HCT116 (cell line): ENCODE measurements at regions not wholly inside any gene's neighbourhood (a gene's known extent, or its start where the extent isn't known, plus 50 kb on each side); places are given as distances from the start of the nearest gene placed in this dataset.

Experiments
- ATAC-seq: fragments of 200-7000 bp; cut with Tn5 transposase; 2 replicates; pipeline ENCODE4 v1.9.1; 2020; ENCODE audit warnings: mild to moderate bottlenecking, moderate library complexity
- BruUV-seq: library from RNA; stranded (reverse); fragments of 400-500 nt; replicated peaks from 2 replicates; lab custom pipeline; 2021; lab: Mats Ljungman, UMichigan
- CTCF ChIA-PET: fragments of 300-600 bp; sonication (Branson Sonifier 250); formaldehyde crosslinking; loops from one replicate; lab custom pipeline; 2021; ENCODE audit warnings: antibody characterized with exemption; lab: Charles Lee
- POLR2A ChIA-PET: fragments of 300-600, 350-600 bp; sonication (Branson Sonifier 250); formaldehyde crosslinking; loops from one replicate; lab custom pipeline; 2021; ENCODE audit warnings: antibody characterized with exemption; lab: Charles Lee
- RAD21 ChIA-PET, 2 experiments: fragments of 300-600 bp; sonication (Branson Sonifier 250); formaldehyde crosslinking; loops; one replicate each; lab custom pipeline; 2023; ENCODE audit warnings: low total read pairs in 2 of 2; ENCODE audit not compliant: uncharacterized antibody in 2 of 2, unreplicated experiment in 2 of 2, low non-redundant PET in 1 of 2; lab: Charles Lee
- DNase-seq: peaks from one replicate; pipeline ENCODE4 v3.0.0-alpha.2; 2010; ENCODE audit warnings: low read depth, low spot score
- H2AFZ ChIP-seq: fragments of 200-600 bp; shearing (Covaris generic), sonication (generic); 2 replicates; pipeline ENCODE4 v1.6.1; 2017; ENCODE audit warnings: low read depth, mixed run types, mixed read lengths, antibody characterized with exemption, low read length; ENCODE audit not compliant: poor library complexity, severe bottlenecking
- H3K27ac ChIP-seq: 2 replicates; pipeline ENCODE4 v1.5.1; 2012; ENCODE audit warnings: low read depth, low read length
- H3K27me3 ChIP-seq: fragments of 200-600 bp; sonication (generic); 2 replicates; pipeline ENCODE4 v1.6.1; 2016; ENCODE audit warnings: mixed run types, low read length, mixed read lengths; ENCODE audit not compliant: insufficient read depth
- H3K36me3 ChIP-seq, 2 experiments: fragments of 200-500 bp in 1 of 2; fragments of 200-600 bp in 1 of 2; sonication (Bioruptor generic) in 1 of 2; sonication (generic) in 1 of 2; 2 replicates each; pipeline versions ENCODE4 v1.5.1 to v1.6.1; 2014 to 2016; ENCODE audit warnings: low read length in 2 of 2, inconsistent platforms in 1 of 2, mixed read lengths in 1 of 2, mixed run types in 1 of 2; ENCODE audit not compliant: insufficient read depth in 2 of 2, control insufficient read depth in 1 of 2
- H3K4me1 ChIP-seq, 2 experiments: fragments of 200-600 bp in 1 of 2; sonication (generic) in 1 of 2; 2 replicates each; pipeline versions ENCODE4 v1.5.1 to v1.6.1; 2012 to 2017; ENCODE audit warnings: low read length in 2 of 2, inconsistent platforms in 1 of 2, mild to moderate bottlenecking in 1 of 2, mixed read lengths in 1 of 2, mixed run types in 1 of 2, moderate library complexity in 1 of 2; ENCODE audit not compliant: insufficient read depth in 2 of 2, control insufficient read depth in 1 of 2
- H3K4me2 ChIP-seq: fragments of 200-600 bp; sonication (generic); 2 replicates; pipeline ENCODE4 v1.6.1; 2017; ENCODE audit warnings: mixed run types, low read length, mixed read lengths
- H3K4me3 ChIP-seq, 2 experiments: fragments of 200-600 bp in 1 of 2; sonication (generic) in 1 of 2; replicated peaks in 1 of 2; 2 replicates each; pipeline ENCODE4 v1.5.1; 2011 to 2016; ENCODE audit warnings: low read length in 2 of 2, control low read depth in 1 of 2, low read depth in 1 of 2, mild to moderate bottlenecking in 1 of 2, mixed read lengths in 1 of 2, mixed run types in 1 of 2
- H3K79me2 ChIP-seq: fragments of 200-600 bp; sonication (generic); 2 replicates; pipeline ENCODE4 v1.6.1; 2017; ENCODE audit warnings: mild to moderate bottlenecking, mixed run types, low read length, moderate library complexity, mixed read lengths; ENCODE audit not compliant: insufficient read depth
- H3K9ac ChIP-seq: fragments of 200-600 bp; sonication (generic); 2 replicates; pipeline ENCODE4 v1.6.1; 2016; ENCODE audit warnings: low read length, mixed read lengths
- H3K9me2 ChIP-seq: fragments of 200-600 bp; sonication (generic), shearing (Covaris generic); 2 replicates; pipeline ENCODE4 v1.6.1; 2017; ENCODE audit warnings: mixed run types, mild to moderate bottlenecking, moderate library complexity; ENCODE audit not compliant: insufficient read depth
- H3K9me3 ChIP-seq, 2 experiments: fragments of 200-500 bp in 1 of 2; fragments of 200-600 bp in 1 of 2; sonication (Bioruptor generic) in 1 of 2; sonication (generic) in 1 of 2; 2 replicates each; pipeline ENCODE4 v1.6.1; 2014 to 2017; ENCODE audit warnings: low read length in 2 of 2, mixed read lengths in 2 of 2, inconsistent platforms in 1 of 2, low read depth in 1 of 2, mild to moderate bottlenecking in 1 of 2, mixed run types in 1 of 2, moderate library complexity in 1 of 2; ENCODE audit not compliant: control insufficient read depth in 1 of 2, insufficient read depth in 1 of 2
- H4K20me1 ChIP-seq: fragments of 200-600 bp; sonication (generic), shearing (Covaris generic); 2 replicates; pipeline ENCODE4 v1.6.1; 2017; ENCODE audit warnings: mixed run types, mild to moderate bottlenecking, moderate library complexity; ENCODE audit not compliant: insufficient read depth
- CBX3 ChIP-seq: IDR thresholded peaks from 2 replicates; pipeline ENCODE4 v1.6.1; 2012; ENCODE audit warnings: low read depth
- CEBPB ChIP-seq: IDR thresholded peaks from 2 replicates; pipeline ENCODE4 v1.6.1; 2012; ENCODE audit warnings: low read depth
- EGR1 ChIP-seq: IDR thresholded peaks from 2 replicates; pipeline ENCODE4 v1.6.1; 2012; ENCODE audit warnings: low read depth
- ELF1 ChIP-seq: IDR thresholded peaks from 2 replicates; pipeline ENCODE4 v1.6.1; 2012; ENCODE audit warnings: low read depth, borderline replicate concordance
- EZH2 ChIP-seq: fragments of 200-600 bp; sonication (generic); IDR thresholded peaks from 2 replicates; pipeline ENCODE4 v1.6.1; 2017; ENCODE audit warnings: antibody characterized with exemption, mixed run types
- FOSL1 ChIP-seq: IDR thresholded peaks from 2 replicates; pipeline ENCODE4 v1.6.1; 2012; ENCODE audit warnings: low read depth
- JUND ChIP-seq: IDR thresholded peaks from 2 replicates; pipeline ENCODE4 v1.6.1; 2012
- MAX ChIP-seq: IDR thresholded peaks from 2 replicates; pipeline ENCODE4 v1.6.1; 2012
- POLR2A ChIP-seq: IDR thresholded peaks from 2 replicates; pipeline ENCODE4 v1.7.0; 2011; ENCODE audit warnings: borderline replicate concordance; ENCODE audit not compliant: insufficient read depth, insufficient read length; ENCODE audit errors: extremely low read depth
- RAD21 ChIP-seq: IDR thresholded peaks from 2 replicates; pipeline ENCODE4 v1.6.1; 2012; ENCODE audit warnings: low read depth, mild to moderate bottlenecking
- REST ChIP-seq: IDR thresholded peaks from 2 replicates; pipeline ENCODE4 v1.6.1; 2012; ENCODE audit warnings: low read depth
- SIN3A ChIP-seq: IDR thresholded peaks from 2 replicates; pipeline ENCODE4 v1.6.1; 2012; ENCODE audit warnings: low read depth
- SP1 ChIP-seq: IDR thresholded peaks from 2 replicates; pipeline ENCODE4 v1.6.1; 2012; ENCODE audit warnings: low read depth
- SRF ChIP-seq: IDR thresholded peaks from 2 replicates; pipeline ENCODE4 v1.6.1; 2012; ENCODE audit warnings: low read depth
- TCF7L2 ChIP-seq: IDR thresholded peaks from 2 replicates; pipeline ENCODE4 v1.7.0; 2011; ENCODE audit warnings: borderline replicate concordance, inconsistent platforms; ENCODE audit not compliant: insufficient read depth, insufficient read length; ENCODE audit errors: extremely low read depth
- YY1 ChIP-seq: IDR thresholded peaks from 2 replicates; pipeline ENCODE4 v1.6.1; 2011; ENCODE audit warnings: low read length, low read depth, moderate library complexity, mild to moderate bottlenecking; ENCODE audit not compliant: insufficient replicate concordance; ENCODE audit errors: extremely low read depth
- ZBTB33 ChIP-seq: IDR thresholded peaks from 2 replicates; pipeline ENCODE4 v1.6.1; 2011; ENCODE audit warnings: mild to moderate bottlenecking, low read length, moderate library complexity; ENCODE audit not compliant: insufficient replicate concordance; ENCODE audit errors: extremely low read depth
- ZFX ChIP-seq: fragments of 450-650 bp; IDR thresholded peaks from 2 replicates; pipeline ENCODE4 v1.6.1; 2017
- intact Hi-C: fragments of 100-400 bp; cut with micrococcal nuclease; formaldehyde crosslinking; loops from 2 replicates; pipeline ENCODE4 v1.10.0; 2022

GRCh38 chr5:88045165-88045564, 223.5 kb downstream of the TMEM161B start:
- H3K79me2 ChIP-seq, result no peaks in the 10 kb centered on the region
- H3K36me3 ChIP-seq, result no peaks in the 10 kb centered on the region
- no peak for ATAC-seq
- H3K4me3 ChIP-seq, result no peak overlapping the region
- TF ChIP-seq TCF7L2 (no peak), JUND (no peak), SIN3A (no peak), POLR2A (no peak), MAX (no peak), CBX3 (no peak), EGR1 (no peak), FOSL1 (no peak)
- intact Hi-C loops, result no loop called here
- no peaks in the 10 kb centered on the region for H4K20me1 ChIP-seq
- CTCF ChIA-PET, result no interaction called here
- H3K27me3 ChIP-seq, result no peaks in the 10 kb centered on the region
- H3K4me2 ChIP-seq, result no peak overlapping the region
- H3K27ac ChIP-seq, result no peak overlapping the region
- H3K4me1 ChIP-seq, result no peaks in the 10 kb centered on the region
- H3K9me3 ChIP-seq, result no peaks in the 10 kb centered on the region
- H3K9ac ChIP-seq, result no peak overlapping the region
- POLR2A ChIA-PET, result no interaction called here
- RAD21 ChIA-PET, result no interaction called here
- no peak for DNase-seq
- no peak overlapping the region for H2AFZ ChIP-seq
- H3K9me2 ChIP-seq, result no peaks in the 10 kb centered on the region
- BruUV-seq, result no TSS peak

GRCh38 chr5:88034520-88034919, 234.1 kb downstream of the TMEM161B start:
- ATAC-seq (no peak), DNase-seq (no peak)
- H3K4me1 ChIP-seq, result no peaks in the 10 kb centered on the region
- intact Hi-C loops, result no loop called here
- no peak overlapping the region for H3K9ac ChIP-seq
- RAD21 ChIA-PET, result no interaction called here
- no peaks in the 10 kb centered on the region for H3K36me3 ChIP-seq
- H2AFZ ChIP-seq, result no peak overlapping the region
- H3K9me3 ChIP-seq, result no peaks in the 10 kb centered on the region
- H3K79me2 ChIP-seq, result no peaks in the 10 kb centered on the region
- no peaks in the 10 kb centered on the region for H3K9me2 ChIP-seq
- H4K20me1 ChIP-seq, result no peaks in the 10 kb centered on the region
- POLR2A ChIA-PET, result no interaction called here
- H3K27ac ChIP-seq, result no peak overlapping the region
- H3K4me2 ChIP-seq, result no peak overlapping the region
- H3K27me3 ChIP-seq, result no peaks in the 10 kb centered on the region
- no TSS peak for BruUV-seq
- no peak overlapping the region for H3K4me3 ChIP-seq
- CTCF ChIA-PET, result no interaction called here
- TF ChIP-seq EGR1, result no peak
- no peak for TF ChIP-seq ZFX
- no peak for TF ChIP-seq EZH2
- no peak for TF ChIP-seq REST
- no peak for TF ChIP-seq JUND
- TF ChIP-seq YY1, result no peak
- no peak for TF ChIP-seq SP1
- TF ChIP-seq SIN3A, result no peak
- no peak for TF ChIP-seq POLR2A
- TF ChIP-seq CBX3, result no peak
- TF ChIP-seq RAD21, result no peak
- TF ChIP-seq ELF1, result no peak
- TF ChIP-seq CEBPB, result no peak
- TF ChIP-seq SRF, result no peak
- no peak for TF ChIP-seq TCF7L2
- TF ChIP-seq ZBTB33, result no peak
